Tibial nerve (tissue), 3 donors: ENCODE measurements at regions not wholly inside any gene's neighbourhood (a gene's known extent, or its start where the extent isn't known, plus 50 kb on each side); places are given as distances from the start of the nearest gene placed in this dataset.

ENCODE experiments used
- POLR2A ChIP-seq, 2 donors: fragments of 450-650 bp; IDR thresholded peaks; one replicate each; pipeline ENCODE4 v1.6.1; 2017; ENCODE audit warnings: antibody characterized with exemption in 2 of 2, mild to moderate bottlenecking in 2 of 2, moderate library complexity in 2 of 2
- TF ChIP-seq, protein P1 (sequence below), 5 experiments: fragments of 200-600 bp in 3 of 5; fragments of 450-650 bp in 2 of 5; sonication (generic) in 3 of 5; IDR thresholded peaks; one replicate each; pipeline ENCODE4 v1.5.1; 2016 to 2019; ENCODE audit warnings: antibody characterized with exemption in 5 of 5, mild to moderate bottlenecking in 3 of 5, moderate library complexity in 2 of 5

DNA sequence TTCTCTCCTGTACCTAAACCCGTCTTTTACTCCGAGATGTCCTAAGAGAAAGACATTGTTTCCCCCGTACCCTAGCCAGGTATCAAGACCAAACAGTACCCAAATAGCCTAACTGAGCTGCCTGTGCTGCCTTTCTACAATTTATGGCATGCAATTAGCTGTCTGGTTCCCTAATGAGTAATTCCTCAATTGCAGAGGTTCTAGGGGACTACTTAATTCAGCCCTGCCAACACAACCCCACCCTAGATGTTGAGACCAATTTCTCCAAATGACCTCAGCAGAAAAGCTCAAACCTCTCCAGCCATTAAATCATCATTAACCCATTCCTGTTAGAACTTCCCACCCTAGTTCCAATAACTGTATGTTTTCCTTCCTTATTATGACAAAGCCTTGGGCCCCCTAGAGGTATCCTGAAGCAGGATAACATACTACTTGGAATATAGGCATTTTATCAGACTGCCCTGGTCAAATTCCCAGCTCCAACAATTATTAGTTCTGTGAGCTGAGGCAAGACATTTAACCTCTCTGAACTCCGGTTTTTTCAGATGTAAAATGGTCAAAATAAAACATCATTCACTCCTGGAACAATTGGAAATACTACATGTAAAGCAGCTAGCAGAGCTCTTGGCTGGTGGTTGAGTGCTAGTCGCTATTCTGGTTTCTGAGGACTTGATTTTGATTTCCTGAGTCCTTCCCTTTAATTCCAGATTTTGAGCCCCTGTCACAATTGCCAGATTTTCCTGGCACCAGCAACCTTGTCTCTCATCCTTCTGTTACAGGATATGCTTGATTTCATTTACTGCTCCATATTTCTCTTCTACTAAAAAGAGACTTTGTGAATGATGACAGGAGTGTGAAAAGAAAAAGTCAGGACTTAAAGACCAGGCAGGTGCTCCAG is 244.6 kb upstream of the TENM3 start:
- TF ChIP-seq, protein P1, sequence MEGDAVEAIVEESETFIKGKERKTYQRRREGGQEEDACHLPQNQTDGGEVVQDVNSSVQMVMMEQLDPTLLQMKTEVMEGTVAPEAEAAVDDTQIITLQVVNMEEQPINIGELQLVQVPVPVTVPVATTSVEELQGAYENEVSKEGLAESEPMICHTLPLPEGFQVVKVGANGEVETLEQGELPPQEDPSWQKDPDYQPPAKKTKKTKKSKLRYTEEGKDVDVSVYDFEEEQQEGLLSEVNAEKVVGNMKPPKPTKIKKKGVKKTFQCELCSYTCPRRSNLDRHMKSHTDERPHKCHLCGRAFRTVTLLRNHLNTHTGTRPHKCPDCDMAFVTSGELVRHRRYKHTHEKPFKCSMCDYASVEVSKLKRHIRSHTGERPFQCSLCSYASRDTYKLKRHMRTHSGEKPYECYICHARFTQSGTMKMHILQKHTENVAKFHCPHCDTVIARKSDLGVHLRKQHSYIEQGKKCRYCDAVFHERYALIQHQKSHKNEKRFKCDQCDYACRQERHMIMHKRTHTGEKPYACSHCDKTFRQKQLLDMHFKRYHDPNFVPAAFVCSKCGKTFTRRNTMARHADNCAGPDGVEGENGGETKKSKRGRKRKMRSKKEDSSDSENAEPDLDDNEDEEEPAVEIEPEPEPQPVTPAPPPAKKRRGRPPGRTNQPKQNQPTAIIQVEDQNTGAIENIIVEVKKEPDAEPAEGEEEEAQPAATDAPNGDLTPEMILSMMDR (IDR thresholded peaks at IDR 0.05): no peak
- TF ChIP-seq POLR2A (IDR thresholded peaks at IDR 0.05): no peak
